DND-41 (cell line): ENCODE measurements at regions not wholly inside any gene's neighbourhood (a gene's known extent, or its start where the extent isn't known, plus 50 kb on each side); places are given as distances from the start of the nearest gene placed in this dataset.

ENCODE experiments used
- ATAC-seq: fragments of 200-7000 bp; cut with Tn5 transposase; 3 replicates; pipeline ENCODE4 v1.9.1; 2021; ENCODE audit warnings: low read depth; ENCODE audit not compliant: insufficient read depth
- DNase-seq: peaks from one replicate; pipeline ENCODE4 v3.0.0-alpha.2; 2020
- H2AFZ ChIP-seq: 2 replicates; pipeline ENCODE4 v1.6.0; 2012; ENCODE audit warnings: low read depth, low read length
- H3K27ac ChIP-seq: 2 replicates; pipeline ENCODE4 v1.5.1; 2012; ENCODE audit warnings: low read length, inconsistent platforms
- H3K27me3 ChIP-seq: fragments of 200-600 bp; sonication (generic); 2 replicates; pipeline ENCODE4 v1.6.0; 2012; ENCODE audit warnings: low read length, mild to moderate bottlenecking, inconsistent platforms; ENCODE audit not compliant: insufficient read depth, poor library complexity
- H3K36me3 ChIP-seq: 2 replicates; pipeline ENCODE4 v1.5.1; 2012; ENCODE audit warnings: low read length, inconsistent platforms; ENCODE audit not compliant: insufficient read depth
- H3K4me1 ChIP-seq: 2 replicates; pipeline ENCODE4 v1.5.1; 2012; ENCODE audit warnings: mild to moderate bottlenecking, low read length; ENCODE audit not compliant: insufficient read depth
- H3K4me2 ChIP-seq: 2 replicates; pipeline ENCODE4 v1.6.0; 2012; ENCODE audit warnings: mild to moderate bottlenecking, moderate library complexity, low read length, inconsistent platforms; ENCODE audit not compliant: insufficient read depth
- H3K4me3 ChIP-seq, 2 experiments: fragments of 200-600 bp in 1 of 2; shearing (Covaris generic) in 1 of 2; 2 replicates each; pipeline ENCODE4 v1.5.1; 2012 to 2016; ENCODE audit warnings: inconsistent platforms in 2 of 2, low read length in 2 of 2, mild to moderate bottlenecking in 2 of 2, low read depth in 1 of 2, moderate library complexity in 1 of 2
- H3K79me2 ChIP-seq: 2 replicates; pipeline ENCODE4 v1.6.0; 2012; ENCODE audit warnings: low read length, inconsistent platforms; ENCODE audit not compliant: insufficient read depth
- H3K9ac ChIP-seq: 2 replicates; pipeline ENCODE4 v1.6.0; 2012; ENCODE audit warnings: low read depth, mild to moderate bottlenecking, inconsistent platforms, low read length, moderate library complexity
- H3K9me3 ChIP-seq: 2 replicates; pipeline ENCODE4 v1.5.1; 2012; ENCODE audit warnings: low read length, moderate library complexity, mild to moderate bottlenecking, inconsistent platforms; ENCODE audit not compliant: insufficient read depth, severe bottlenecking
- H4K20me1 ChIP-seq: 2 replicates; pipeline ENCODE4 v1.6.0; 2012; ENCODE audit warnings: low read length; ENCODE audit not compliant: insufficient read depth
- EZH2 ChIP-seq: IDR thresholded peaks from 3 replicates; pipeline ENCODE4 v1.6.1; 2012; ENCODE audit warnings: borderline replicate concordance, low read depth, mild to moderate bottlenecking, moderate library complexity, low read length, inconsistent platforms; ENCODE audit not compliant: severe bottlenecking
- TF ChIP-seq, protein P1 (sequence below): IDR thresholded peaks from 2 replicates; pipeline ENCODE4 v1.5.1; 2012; ENCODE audit warnings: borderline replicate concordance, low read length, moderate library complexity, mild to moderate bottlenecking; ENCODE audit not compliant: poor library complexity, severe bottlenecking; ENCODE audit errors: extremely low read depth

DNA sequence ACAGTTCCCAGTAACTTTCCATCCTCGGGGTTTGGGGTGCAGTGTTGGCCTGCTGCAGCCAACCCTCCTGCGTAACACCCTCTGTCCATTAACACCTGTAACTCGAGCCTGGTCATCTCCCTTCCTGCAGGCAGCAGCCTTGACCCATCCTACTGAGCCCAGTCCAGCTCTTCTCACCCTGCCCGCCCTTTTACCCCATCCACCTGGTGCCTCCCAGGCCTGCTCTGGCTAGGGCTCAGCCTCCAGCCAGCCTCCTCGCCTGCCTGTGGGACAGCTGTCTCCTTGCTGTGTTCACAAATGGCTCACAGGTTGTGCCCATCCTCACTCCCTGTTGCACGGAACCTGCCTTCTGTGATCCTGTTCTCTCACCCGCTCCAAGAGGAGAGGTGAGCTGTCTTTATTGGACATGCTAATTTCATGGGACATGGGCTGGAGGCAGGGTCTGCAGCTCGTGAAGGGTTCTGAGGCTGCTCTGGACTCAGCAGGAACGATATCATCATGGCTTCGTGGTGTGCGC lies 277.2 kb upstream of the TCERG1L start:
- H3K36me3 ChIP-seq: no peaks in the 10 kb centered on the region
- no peak overlapping the region for H3K9ac ChIP-seq
- no peaks in the 10 kb centered on the region for H3K27me3 ChIP-seq
- no peak for TF ChIP-seq EZH2
- TF ChIP-seq, protein P1, sequence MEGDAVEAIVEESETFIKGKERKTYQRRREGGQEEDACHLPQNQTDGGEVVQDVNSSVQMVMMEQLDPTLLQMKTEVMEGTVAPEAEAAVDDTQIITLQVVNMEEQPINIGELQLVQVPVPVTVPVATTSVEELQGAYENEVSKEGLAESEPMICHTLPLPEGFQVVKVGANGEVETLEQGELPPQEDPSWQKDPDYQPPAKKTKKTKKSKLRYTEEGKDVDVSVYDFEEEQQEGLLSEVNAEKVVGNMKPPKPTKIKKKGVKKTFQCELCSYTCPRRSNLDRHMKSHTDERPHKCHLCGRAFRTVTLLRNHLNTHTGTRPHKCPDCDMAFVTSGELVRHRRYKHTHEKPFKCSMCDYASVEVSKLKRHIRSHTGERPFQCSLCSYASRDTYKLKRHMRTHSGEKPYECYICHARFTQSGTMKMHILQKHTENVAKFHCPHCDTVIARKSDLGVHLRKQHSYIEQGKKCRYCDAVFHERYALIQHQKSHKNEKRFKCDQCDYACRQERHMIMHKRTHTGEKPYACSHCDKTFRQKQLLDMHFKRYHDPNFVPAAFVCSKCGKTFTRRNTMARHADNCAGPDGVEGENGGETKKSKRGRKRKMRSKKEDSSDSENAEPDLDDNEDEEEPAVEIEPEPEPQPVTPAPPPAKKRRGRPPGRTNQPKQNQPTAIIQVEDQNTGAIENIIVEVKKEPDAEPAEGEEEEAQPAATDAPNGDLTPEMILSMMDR: no peak
- H3K79me2 ChIP-seq: no peaks in the 10 kb centered on the region
- no peaks in the 10 kb centered on the region for H4K20me1 ChIP-seq
- H3K4me1 ChIP-seq: no peaks in the 10 kb centered on the region
- H3K4me3 ChIP-seq: no peak overlapping the region
- ATAC-seq: no peak
- no peak overlapping the region for H2AFZ ChIP-seq
- H3K27ac ChIP-seq: no peak overlapping the region
- H3K4me2 ChIP-seq: no peak overlapping the region
- no peak for DNase-seq
- no peaks in the 10 kb centered on the region for H3K9me3 ChIP-seq

DNA sequence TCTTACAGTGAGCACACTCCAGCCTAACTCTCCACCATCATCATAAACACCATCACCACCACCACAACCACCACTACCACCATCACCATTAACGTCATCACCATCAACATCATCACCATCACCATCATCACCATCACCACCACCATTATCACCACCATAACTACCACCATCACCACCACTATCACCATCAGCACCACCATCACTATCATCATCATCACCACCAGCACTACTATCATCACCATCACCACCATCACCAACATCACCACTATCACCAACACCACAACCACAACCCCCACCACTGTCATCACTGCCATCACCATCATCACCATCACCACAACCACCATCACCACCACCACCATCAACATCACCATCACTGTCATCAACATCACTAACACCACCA lies 279.0 kb upstream of the TCERG1L start:
- Histone ChIP-seq H3K4me1 (no peaks in the 10 kb centered on the region), H3K79me2 (no peaks in the 10 kb centered on the region), H3K9me3 (no peaks in the 10 kb centered on the region), H2AFZ (no peak overlapping the region), H3K4me3 (no peak overlapping the region), H3K4me2 (no peak overlapping the region), H4K20me1 (no peaks in the 10 kb centered on the region), H3K27ac (no peak overlapping the region), H3K36me3 (no peaks in the 10 kb centered on the region), H3K27me3 (no peaks in the 10 kb centered on the region), H3K9ac (no peak overlapping the region)
- ATAC-seq (no peak), DNase-seq (no peak)
- no peak for TF ChIP-seq EZH2

DNA sequence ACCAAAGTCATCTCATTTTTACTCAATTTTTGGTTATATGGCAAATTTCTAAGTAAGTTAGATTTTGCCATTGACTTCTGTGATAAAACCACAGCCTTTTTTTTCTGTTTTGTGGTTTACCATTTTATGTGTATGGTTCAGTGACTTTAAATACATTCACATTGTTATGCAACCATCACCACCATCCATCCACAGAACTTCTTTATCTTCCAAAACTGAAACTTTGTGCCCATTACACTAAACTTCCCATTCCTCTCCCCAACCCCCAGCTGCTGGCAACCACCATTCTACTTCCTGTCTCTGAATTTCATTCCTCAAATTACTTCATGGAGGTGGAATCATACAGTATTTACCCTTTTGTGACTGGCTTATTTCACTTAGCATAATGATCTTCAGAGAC lies 280.4 kb upstream of the TCERG1L start:
- H3K36me3 ChIP-seq: no peaks in the 10 kb centered on the region
- H2AFZ ChIP-seq: no peak overlapping the region
- no peak for ATAC-seq
- no peaks in the 10 kb centered on the region for H3K79me2 ChIP-seq
- no peaks in the 10 kb centered on the region for H3K4me1 ChIP-seq
- no peaks in the 10 kb centered on the region for H4K20me1 ChIP-seq
- DNase-seq: no peak
- H3K27ac ChIP-seq: no peak overlapping the region
- H3K9ac ChIP-seq: no peak overlapping the region
- TF ChIP-seq EZH2: no peak
- TF ChIP-seq, protein P1: no peak
- no peaks in the 10 kb centered on the region for H3K9me3 ChIP-seq
- H3K4me3 ChIP-seq: no peak overlapping the region
- H3K27me3 ChIP-seq: no peaks in the 10 kb centered on the region
- no peak overlapping the region for H3K4me2 ChIP-seq

DNA sequence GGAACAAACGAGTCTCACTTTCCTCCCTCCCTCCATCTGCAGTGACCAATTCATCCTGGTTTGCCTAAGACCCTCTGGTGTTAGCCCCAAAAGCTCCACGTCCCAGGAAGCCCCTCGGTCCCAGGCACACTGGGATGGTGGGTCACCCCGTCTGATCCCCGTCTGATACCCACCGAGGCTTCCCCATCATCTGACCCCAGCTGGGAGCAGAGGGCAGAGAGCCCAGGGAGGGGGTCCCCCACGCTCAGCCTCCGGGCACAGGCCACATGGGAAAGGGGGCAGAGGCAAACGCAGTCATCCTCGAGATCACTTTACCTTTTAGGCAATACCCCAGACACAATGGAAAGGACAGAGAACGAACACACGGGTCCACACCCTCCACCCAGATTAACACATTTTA lies 291.6 kb upstream of the PPP2R2D start:
- no peak overlapping the region for H3K27ac ChIP-seq
- H4K20me1 ChIP-seq: no peaks in the 10 kb centered on the region
- TF ChIP-seq, protein P1: no peak
- DNase-seq (no peak), ATAC-seq (no peak)
- no peak overlapping the region for H3K4me3 ChIP-seq
- no peaks in the 10 kb centered on the region for H3K36me3 ChIP-seq
- H3K9me3 ChIP-seq: no peaks in the 10 kb centered on the region
- H3K9ac ChIP-seq: no peak overlapping the region
- H3K79me2 ChIP-seq: no peaks in the 10 kb centered on the region
- no peak overlapping the region for H3K4me2 ChIP-seq
- no peaks in the 10 kb centered on the region for H3K27me3 ChIP-seq
- no peak overlapping the region for H2AFZ ChIP-seq
- no peaks in the 10 kb centered on the region for H3K4me1 ChIP-seq
